HG02981 (cell line): ENCODE measurements at regions not wholly inside any gene's neighbourhood (a gene's known extent, or its start where the extent isn't known, plus 50 kb on each side); places are given as distances from the start of the nearest gene placed in this dataset.
"Not testable (repeated sequence)": the region's sequence is repeated elsewhere in the genome, so short reads cannot be mapped to it uniquely, and the experiment has no call there.

Source experiments
- ATAC-seq: cut with Tn5 transposase; IDR thresholded peaks from one replicate; pipeline ENCODE4 v1.9.1; 2021; ENCODE audit warnings: mild to moderate bottlenecking, moderate library complexity; ENCODE audit not compliant: unreplicated experiment

DNA sequence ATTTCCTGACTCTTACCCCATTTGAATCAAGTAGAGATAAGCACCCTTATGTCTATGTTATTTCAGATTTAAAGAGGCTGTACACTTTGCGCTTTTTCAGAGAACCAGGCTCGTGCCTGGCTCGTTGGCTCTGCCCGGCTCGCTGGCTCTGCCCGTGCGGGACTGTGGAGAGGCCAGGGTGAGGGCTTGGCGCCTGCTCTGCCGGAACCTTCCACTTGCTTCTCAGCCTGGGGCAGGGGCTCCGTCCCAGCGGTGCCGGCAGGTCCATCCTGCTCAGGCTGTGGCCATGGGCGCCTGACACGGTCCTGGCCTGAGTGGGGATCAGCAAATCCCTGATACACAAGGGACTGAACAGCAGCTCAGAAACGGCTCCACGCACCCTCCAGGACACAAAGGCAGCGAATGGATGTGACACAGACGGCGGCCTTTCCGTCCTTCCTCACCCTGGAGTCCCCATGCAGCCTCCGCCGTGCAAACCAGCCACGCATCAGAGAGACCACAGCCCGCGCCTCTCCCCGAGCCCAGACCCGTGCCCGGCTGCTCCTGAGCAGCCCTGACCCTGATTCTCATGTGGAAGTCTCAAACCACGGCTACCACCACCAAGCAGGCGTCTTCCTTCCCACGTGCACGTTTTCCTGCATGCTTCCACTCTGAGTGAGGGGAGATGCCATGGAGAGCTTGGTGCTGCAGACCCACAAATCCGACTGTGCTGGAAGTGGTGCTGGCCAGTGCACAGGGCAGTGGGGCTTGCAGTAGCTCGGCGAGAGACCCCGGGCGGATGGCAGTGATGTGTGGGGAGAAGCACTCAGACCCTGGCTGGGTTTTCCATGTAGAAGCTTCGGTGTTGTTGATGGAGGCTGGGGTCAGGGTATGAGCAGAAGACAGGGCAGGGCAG is 233.9 kb downstream of the ERMARD start:
- no peak for ATAC-seq

DNA sequence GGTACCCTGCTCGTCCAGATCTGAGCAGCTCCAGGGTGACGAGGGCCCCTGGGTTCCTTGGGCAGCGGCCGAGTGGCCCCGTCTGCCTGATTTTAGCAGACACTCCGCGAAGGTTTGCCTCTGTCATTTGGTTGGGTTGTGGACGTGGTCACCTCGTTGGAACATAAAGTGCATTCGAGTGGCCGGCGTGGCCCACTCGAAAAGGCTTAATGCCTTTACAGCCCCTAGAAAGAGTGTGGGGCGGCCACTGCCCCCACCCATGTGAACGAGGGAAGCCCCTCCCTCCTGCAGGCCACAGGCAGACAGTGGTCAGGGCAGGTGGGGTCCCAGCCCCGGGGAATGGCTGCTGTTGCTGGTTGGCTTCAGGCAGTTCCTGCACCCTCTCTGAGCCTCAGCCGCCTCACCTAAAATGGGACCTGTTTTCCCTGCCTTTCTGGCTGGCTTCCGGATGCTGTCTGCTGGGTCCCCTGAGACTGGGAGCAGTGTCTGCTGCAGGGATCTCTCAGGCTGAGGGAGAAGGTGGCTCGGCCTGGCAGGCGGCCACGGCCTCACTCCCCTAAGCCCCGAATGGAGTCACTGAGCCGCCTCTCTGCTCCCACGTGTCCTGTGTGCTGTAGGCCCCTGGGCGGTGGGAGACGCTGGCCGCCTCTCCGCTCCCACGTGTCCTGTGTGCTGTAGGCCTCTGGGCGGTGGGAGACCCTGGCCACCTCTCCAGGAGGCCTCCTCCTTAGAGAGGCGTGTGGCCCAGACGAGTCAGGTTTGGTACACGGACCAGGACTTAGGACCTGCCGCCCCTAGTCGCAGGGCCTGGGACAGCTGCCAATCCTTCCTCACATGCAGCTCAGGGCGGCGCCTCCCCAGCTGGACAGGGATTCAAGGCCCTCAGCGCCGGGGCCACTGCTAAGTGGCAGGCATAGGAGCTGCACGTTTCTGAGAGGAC is 233.0 kb downstream of the ERMARD start:
- ATAC-seq, result no peak

DNA sequence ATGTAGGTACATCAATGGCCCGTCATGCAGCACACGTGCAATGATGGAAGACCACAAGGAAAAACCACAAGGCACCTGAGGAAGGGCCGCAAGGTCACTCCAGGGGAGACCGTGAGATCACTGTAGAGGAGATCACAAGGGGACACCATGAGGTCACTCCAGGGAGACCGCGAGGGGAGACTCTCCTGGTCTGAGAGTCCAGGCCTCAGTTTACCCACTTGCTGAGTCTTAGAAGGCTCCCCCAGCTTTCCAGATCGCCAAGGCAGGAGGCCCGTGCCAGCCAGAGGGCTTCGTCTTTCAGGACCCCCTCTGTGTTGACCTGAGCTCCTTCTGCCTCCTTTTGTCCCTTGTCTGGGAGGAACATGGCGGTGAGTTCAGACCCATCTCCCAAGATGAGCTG is 232.2 kb downstream of the ERMARD start:
- ATAC-seq, result no peak

DNA sequence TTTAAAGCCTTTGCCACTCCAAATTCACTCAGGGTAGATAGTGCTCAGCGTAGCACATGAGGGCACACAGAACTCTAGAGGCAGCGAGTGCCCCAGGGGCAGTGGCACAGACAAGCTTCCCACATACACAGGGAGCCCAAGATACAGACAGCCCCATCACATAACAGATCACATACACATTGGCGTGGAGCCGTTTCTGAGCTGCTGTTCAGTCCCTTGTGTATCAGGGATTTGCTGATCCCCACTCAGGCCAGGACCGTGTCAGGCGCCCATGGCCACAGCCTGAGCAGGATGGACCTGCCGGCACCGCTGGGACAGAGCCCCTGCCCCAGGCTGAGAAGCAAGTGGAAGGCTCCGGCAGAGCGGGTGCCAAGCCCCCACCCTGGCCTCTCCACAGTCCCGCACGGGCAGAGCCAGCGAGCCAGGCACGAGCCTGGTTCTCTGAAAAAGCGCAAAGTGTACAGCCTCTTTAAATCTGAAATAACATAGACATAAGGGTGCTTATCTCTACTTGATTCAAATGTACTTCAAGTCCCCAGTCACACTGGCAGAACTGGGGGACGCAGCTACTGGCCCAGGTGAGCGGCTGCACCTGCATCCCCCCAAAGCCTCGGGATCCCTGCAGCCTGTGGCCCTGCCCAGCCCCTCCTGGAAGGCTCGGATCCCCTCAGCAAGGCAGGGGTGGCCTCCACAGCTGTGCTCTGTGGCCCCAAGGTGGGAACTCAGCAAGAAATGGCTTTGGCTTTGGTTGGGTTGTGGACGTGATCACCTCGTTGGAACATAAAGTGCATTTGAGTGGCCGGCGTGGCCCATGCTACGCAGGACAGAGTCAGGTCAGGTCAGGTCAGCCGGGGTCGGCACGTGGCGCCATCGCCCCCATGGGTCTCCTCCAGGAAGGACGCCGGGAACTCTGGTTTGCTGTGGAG is 231.3 kb downstream of the ERMARD start:
- no peak for ATAC-seq

GRCh38 chr6:169981969-169982368 is 230.5 kb downstream of the ERMARD start:
- ATAC-seq, result no peak

DNA sequence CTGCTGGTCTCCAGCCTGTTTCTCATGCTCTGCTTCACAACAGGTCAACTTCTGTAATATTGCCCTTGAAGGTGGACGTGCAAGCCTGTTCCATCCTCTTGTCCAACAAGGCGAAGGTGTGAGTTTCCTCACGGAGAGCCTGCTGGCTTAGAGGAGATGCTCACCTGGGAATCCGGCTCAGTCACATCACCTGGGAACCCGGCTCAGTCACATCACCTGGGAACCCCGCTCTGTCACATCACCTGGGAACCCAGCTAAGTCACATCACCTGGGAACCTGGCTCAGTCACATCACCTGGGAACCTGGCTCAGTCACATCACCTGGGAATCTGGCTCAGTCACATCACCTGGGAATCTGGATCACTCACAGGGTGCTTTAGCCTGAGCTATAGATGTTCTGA is 230.1 kb downstream of the ERMARD start:
- ATAC-seq, result no peak

GRCh38 chr6:169980826-169981450 is 229.5 kb downstream of the ERMARD start:
- no peak for ATAC-seq

- no peak for ATAC-seq
These were observed 228.5 kb downstream of the ERMARD start for GRCh38 chr6:169979873-169980432.

DNA sequence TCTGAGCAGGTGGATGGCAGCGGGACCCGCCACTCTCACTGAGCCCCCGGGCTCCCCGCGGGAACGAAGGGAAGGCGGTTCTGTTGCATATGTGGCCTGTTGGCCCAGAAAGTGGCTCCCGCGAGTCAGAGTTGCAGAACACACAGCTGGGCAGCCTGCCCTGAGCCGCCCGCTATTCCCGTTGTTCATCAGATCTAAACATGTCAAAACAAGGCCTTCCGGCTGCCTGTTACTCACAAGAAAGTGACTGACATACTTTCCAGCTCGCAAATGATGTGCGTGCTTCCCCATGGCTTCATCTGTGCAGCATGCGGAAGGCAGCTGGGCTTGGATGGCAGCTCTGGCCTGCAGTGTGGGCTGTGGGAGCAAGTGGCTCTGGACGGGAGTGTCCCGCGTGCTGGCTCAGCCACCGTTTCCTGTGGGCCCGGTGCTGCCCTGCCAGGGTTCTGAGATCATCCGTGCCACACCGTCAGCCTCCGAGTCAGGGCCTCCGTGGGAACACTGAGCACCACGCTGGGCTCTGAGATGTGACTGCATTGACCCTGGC is 227.3 kb downstream of the ERMARD start:
- no peak for ATAC-seq

DNA sequence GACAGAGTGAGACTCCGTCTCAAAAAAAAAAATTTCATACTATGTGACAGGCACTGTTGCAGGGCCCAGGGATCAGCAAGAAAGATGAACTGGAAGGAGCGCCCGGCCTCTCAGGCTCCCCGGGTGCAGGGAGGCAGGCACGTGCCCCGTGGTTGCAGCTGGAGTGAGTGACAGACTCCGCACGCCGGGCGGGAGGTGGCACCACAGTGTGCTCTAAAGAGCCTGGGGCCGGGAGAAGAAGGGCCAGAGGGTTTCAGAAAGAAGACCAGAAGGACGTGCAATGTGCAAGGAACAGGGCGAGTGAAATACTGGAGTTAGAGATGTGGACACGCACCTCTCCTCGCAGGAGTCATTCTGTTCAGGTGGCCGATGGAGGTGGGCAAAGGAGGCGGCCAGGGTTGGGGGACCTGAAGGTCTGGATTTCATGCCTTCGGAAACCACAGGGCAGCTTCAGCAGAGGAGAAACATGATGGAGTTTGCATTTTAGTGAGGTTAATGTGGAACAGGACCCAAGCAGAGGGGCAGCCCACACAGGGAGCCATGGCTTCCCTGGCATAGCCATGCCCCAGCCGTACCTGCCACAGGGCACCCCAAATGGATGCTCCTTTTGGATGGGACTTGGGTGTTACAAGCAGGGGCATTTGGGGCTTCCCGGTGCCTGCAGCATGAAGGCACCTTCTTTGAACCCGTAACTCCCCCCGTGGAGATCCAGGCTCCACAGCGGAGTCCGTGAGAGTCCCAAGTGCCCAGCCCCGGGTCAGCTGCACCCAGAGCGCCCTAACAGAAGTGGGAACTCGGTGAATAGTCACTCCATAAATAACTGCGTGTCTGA is 226.2 kb downstream of the ERMARD start:
- no peak for ATAC-seq

- ATAC-seq, result no peak
These were observed 225.1 kb downstream of the ERMARD start for GRCh38 chr6:169976301-169977081.

DNA sequence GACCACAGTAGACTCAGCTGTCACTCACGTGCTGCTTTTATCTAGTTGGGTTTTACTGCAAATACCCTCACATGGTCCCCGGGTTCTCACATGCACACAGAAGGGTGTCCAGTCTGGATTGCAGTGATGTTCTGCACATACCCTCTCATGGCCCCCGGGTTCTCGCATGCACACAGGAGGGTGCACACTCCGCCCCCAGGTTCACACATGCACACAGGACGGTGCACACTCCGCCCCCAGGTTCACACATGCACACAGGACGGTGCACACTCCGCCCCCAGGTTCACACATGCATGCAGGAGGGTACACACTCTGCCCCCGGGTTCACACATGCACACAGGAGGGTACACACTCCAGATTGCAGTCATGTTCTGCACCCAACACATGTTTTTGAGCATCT is 224.3 kb downstream of the ERMARD start:
- ATAC-seq, result no peak

DNA sequence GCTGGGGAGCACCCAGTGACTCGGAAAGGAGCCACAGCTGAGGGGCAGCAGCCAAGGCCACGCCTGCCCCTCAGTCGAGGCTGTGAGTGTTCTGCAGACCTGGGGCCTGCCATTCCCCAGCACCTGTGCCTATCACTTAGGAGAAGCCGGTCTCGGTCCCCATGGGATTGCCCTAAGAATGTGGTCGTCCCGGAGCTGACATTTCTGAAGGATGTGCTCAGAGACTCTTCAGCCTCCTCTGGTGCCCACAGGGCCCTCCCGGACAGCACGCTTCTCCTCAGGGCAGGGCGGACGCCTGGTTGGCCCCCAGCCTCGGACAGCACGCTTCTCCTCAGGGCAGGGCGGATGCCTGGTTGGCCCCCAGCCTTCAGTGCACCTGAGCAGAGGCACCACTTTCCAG is 223.9 kb downstream of the ERMARD start:
- no peak for ATAC-seq

- no peak for ATAC-seq
These were observed 223.2 kb downstream of the ERMARD start for GRCh38 chr6:169974663-169975062.

DNA sequence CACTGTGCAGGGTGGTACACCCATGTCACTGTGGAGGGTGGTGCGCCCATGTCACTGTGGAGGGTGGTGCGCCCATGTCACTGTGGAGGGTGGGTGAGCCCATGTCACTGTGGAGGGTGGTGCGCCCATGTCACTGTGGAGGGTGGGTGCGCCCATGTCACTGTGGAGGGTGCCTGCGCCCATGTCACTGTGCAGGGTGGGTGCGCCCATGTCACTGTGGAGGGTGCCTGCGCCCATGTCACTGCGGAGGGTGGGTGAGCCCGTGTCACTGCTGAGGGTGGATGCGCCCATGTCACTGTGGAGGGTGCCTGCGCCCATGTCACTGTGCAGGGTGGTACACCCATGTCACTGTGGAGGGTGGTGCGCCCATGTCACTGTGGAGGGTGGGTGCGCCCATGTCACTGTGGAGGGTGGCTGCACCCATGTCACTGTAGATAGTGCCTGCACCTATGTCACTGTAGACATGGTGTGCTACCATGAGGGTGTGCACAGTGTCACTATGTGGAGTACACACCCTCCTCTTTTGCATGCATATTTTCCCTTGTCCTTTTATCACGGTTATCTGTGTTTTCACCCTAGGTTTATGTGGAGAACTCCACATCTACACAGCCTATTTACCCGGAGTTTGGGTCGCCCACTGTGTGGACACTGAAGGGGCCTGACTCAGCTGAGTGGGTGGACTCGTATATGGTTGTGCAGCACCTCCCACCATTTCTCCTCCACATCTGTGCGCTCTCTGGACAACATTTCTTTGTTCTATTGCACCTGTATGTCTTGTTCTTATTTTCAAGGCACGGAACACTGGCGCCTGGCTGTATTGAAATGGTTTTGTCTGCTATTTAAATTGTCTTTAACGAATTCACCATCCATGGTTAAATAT is 222.4 kb downstream of the ERMARD start:
- not testable (repeated sequence) for ATAC-seq

DNA sequence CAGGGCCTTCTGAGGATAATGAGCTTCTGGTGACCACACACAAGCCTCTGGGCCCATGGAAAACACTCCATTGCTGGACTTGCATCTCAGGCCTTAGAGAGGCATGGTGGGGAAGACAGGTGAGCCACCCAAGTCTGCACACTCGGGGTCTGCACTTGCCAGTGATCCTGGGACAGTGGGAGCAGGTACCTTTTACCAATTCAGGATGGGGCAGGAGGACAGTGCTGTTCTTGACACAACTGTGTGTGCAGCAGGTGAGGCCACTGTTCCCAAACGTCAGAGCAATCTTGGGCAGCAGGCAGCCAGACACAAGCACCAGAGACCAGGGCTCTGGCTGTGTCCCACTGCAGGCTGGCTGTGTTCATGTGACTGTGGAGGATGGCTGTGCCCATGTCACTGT is 221.3 kb downstream of the ERMARD start:
- ATAC-seq, result no peak

- no peak for ATAC-seq
These were observed 220.8 kb downstream of the ERMARD start for GRCh38 chr6:169972101-169972651.
